MV-4-11 (cell line): ENCODE measurements at regions not wholly inside any gene's neighbourhood (a gene's known extent, or its start where the extent isn't known, plus 50 kb on each side); places are given as distances from the start of the nearest gene placed in this dataset.

Experiments
- DNase-seq: peaks from one replicate; lab custom pipeline; 2025; lab: John Stamatoyannopoulos, UW

DNA sequence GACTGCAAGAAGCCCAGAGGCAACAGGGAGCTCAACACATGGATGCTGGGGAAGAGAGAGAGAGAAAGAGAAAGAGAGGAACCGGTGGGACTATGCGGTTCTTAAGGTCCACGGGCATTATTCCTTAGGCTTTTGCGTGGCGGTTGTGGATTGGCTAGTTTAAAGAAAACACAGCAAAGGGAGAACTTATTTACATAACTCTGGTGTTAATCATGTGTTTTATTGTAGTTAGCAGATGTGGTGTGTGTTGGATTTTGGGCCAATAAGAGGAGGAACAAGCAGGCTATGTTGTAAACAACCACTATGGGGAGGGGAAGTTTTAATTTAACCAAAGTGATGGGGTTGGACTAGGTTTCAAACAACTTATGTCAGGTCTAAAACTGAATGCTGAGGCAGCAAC lies 275.3 kb upstream of the KLF12 start:
- no peak for DNase-seq

GRCh38 chr13:74406420-74406819 lies 272.2 kb upstream of the KLF12 start:
- DNase-seq, result no peak

DNA sequence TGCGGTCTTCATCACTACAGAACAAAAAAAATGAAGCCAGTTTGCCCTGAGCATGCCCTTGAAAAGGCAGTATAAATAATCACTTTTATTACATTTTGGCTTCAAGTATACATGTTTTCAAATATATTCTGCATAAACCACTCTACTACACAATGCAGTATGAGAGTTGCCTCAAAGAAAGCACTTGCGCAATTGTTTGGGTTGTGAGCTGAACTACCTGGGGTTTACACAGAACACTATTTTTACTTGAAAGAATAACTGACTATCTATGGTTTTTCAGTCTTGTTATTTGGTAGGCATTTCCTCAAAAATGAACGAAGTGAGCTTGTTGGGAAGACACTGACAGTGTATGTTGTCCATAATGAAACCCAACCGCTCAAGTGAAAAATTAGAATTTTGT lies 264.4 kb upstream of the KLF12 start:
- no peak for DNase-seq

GRCh38 chr13:74389056-74389455 lies 254.9 kb upstream of the KLF12 start:
- no peak for DNase-seq

- DNase-seq, result no peak
Observed at GRCh38 chr13:74388626-74389025, 254.4 kb upstream of the KLF12 start.

GRCh38 chr13:74372511-74372910 lies 238.3 kb upstream of the KLF12 start:
- no peak for DNase-seq

DNA sequence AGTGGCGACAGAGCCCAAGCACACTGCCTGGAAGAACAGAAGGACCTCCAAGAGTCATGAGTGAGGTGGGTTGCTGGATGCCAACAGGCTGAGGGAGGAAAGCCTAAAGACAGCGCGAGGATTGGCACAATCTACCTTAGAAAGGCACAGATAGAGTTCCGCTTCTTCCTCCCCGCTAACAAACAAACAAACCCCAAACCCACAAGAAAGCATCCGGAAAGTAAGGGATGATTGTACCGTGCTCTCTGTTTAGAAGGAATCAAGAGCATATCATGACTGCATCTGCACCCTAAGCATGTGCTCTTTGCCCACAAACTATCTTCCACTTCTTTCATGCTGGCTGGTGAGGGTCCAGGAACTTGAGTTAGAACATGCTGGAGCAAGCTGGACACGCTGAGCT lies 233.0 kb upstream of the KLF12 start:
- no peak for DNase-seq

- DNase-seq, result no peak
Observed at GRCh38 chr13:74361274-74361673, 227.1 kb upstream of the KLF12 start.

DNA sequence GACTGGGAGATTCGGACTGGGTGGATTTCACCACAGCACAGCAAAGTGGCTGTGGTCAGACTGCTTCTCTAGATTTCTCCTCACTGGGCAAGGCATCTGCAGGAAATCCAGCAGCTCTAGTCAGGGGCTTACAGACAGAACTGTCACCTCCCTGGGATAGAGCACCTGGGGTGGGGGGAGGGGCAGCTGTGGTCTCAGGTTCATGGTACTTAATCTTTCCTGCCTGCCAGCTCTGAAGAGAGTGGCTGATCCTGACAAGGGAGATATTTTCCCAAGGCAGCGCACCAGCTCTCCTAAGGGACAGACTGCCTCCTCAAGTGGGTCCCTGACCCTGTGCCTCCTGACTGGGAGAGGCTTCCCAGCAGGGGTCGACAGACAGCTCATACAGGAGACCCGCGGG lies 212.8 kb upstream of the KLF12 start:
- DNase-seq, result no peak

- no peak for DNase-seq
Observed at GRCh38 chr13:74338341-74338740, 204.1 kb upstream of the KLF12 start.

DNA sequence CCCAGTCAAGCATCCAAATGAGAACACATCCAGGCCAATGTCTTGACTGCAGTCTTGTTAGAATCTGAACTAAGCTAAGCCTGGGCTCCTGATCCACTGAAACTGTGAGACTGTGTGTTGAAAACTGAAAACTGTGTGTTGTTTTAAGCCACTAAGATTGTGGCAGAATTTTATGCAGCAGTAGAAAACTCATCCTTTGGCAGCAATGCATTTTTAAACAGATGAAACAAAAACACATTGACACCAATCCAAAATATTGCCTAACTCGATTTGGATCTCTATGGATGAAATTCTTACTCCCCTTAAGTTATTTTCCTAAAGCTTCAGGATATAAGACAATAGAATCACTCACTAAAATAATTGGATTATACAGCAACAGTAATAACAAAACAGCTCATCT lies 202.3 kb upstream of the KLF12 start:
- DNase-seq, result no peak

GRCh38 chr13:74335370-74335769 lies 201.2 kb upstream of the KLF12 start:
- no peak for DNase-seq

GRCh38 chr13:74329962-74330361 lies 195.8 kb upstream of the KLF12 start:
- no peak for DNase-seq

DNA sequence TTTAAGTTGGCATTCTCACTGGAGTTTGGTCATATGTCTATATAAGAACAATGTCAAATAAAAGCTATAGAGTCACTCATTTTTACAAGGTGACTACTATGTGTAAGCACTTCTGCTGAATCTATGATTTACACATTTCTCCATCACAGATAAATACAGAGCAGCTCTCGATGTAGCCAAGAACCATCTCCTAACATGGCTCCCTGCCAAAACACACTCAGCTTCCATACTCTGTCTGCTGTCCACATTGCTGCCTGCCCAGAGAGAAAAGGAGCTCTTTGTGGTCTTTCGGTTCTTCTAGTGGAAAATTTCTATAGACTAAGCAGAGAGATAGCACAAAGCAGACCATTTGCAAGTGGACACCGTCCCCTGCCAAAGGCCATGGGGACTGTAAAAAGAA lies 190.9 kb upstream of the KLF12 start:
- DNase-seq, result no peak

DNA sequence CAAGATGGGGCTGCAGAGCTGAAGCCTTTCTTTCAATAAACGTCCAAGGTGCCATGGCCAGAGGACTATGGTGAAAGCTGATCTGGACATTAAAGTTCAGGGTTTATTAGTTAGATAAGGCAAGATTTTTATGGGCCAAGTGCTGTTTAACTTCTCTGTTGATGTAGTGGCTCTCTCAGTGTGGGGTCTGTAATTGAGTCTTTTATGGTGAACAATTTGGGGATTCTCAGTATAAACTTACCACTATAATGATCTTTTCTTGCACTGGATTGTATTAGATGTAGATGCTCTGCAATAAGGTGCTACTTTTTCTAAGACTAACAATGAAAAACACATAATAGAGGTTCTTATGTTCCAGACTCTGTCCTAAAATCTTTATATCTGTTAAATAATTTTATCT lies 190.1 kb upstream of the KLF12 start:
- no peak for DNase-seq

- no peak for DNase-seq
Observed at GRCh38 chr13:74322562-74322961, 188.4 kb upstream of the KLF12 start.

- DNase-seq, result no peak
Observed at GRCh38 chr13:74320282-74320681, 186.1 kb upstream of the KLF12 start.

GRCh38 chr13:74316547-74316946 lies 182.3 kb upstream of the KLF12 start:
- DNase-seq, result no peak

- DNase-seq, result no peak
Observed at GRCh38 chr13:74306496-74306895, 172.3 kb upstream of the KLF12 start.

DNA sequence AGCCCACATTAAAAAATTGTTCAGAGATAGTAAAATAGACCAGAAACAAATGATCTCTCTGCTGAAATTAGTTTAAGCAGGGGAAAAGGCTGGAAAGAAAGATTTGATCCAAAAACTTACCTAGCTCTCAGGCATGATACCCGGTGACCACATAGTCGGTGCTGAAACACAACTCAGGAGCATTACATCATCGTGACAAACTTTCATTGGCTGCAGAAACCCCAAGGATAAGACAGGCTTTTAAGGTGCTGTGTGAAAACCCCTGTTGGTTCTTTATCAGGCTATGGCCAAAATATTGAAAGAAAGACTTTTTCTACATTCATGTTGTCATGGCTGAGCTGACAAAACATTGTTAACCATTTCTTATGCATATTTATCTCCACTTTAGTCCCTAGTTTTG lies 171.7 kb upstream of the KLF12 start:
- DNase-seq, result no peak

DNA sequence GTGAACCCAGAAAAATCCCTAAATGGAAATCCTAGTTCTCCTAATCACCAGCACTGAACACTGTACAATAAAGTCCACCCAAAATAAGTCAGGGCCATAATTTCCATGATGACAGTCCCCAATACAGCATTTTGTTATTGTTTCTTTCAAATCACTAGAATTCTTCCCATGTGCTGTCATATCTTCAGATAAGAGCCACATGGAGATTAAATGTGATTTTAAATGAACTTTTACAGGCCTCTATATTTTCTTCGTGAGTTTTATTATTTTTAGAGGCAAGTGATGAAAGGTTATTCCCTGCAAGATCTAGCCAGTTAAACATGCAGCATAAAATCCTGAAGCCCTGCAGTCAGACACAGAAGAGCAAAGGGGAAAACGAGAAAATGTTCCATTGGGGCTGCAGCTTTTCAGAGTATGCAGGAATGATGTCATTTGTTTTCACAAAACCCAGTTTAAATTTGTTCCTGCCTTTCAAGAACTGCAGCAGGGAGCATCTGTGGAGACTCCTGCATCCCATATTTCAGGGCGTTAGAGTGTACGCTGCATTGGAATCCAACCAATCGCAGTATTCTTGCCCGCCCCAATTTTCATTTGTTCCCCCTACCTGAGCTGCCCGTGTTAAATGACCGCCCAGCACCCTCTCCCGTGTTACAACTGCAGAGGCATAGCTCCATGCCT lies 167.2 kb upstream of the KLF12 start:
- no peak for DNase-seq

- no peak for DNase-seq
Observed at GRCh38 chr13:74300162-74300561, 166.0 kb upstream of the KLF12 start.

GRCh38 chr13:74299721-74300120 lies 165.5 kb upstream of the KLF12 start:
- peak; percentile 95 for DNase-seq

GRCh38 chr13:74298923-74299322 lies 164.7 kb upstream of the KLF12 start:
- no peak for DNase-seq
